DOHH2 (cell line): ENCODE measurements at regions not wholly inside any gene's neighbourhood (a gene's known extent, or its start where the extent isn't known, plus 50 kb on each side); places are given as distances from the start of the nearest gene placed in this dataset.
"Not testable (repeated sequence)": the region's sequence is repeated elsewhere in the genome, so short reads cannot be mapped to it uniquely, and the experiment has no call there.

Experiments
- H3F3A ChIP-seq: fragments of 200-600 bp; sonication (generic), shearing (Covaris generic); 2 replicates; pipeline ENCODE4 v1.6.0; 2016; ENCODE audit warnings: antibody characterized with exemption, mild to moderate bottlenecking; ENCODE audit not compliant: control insufficient read depth, insufficient read depth
- H3K27ac ChIP-seq: fragments of 200-600 bp; sonication (generic); 2 replicates; pipeline ENCODE4 v1.5.1; 2014; ENCODE audit warnings: low read depth, mild to moderate bottlenecking, low read length, moderate library complexity
- H3K27me3 ChIP-seq: fragments of 200-600 bp; sonication (generic); 2 replicates; pipeline ENCODE4 v1.6.1; 2014; ENCODE audit warnings: mild to moderate bottlenecking, low read length, mixed read lengths; ENCODE audit not compliant: control insufficient read depth
- H3K36me3 ChIP-seq: fragments of 200-600 bp; sonication (generic); 2 replicates; pipeline ENCODE4 v1.6.1; 2014; ENCODE audit warnings: mild to moderate bottlenecking, low read length, moderate library complexity, mixed read lengths; ENCODE audit not compliant: control insufficient read depth
- H3K4me1 ChIP-seq: fragments of 200-600 bp; sonication (generic); 2 replicates; pipeline ENCODE4 v1.6.1; 2014; ENCODE audit warnings: mild to moderate bottlenecking, low read length, mixed read lengths; ENCODE audit not compliant: control insufficient read depth
- H3K4me2 ChIP-seq: fragments of 200-600 bp; sonication (generic); 2 replicates; pipeline ENCODE4 v1.6.0; 2014; ENCODE audit warnings: mild to moderate bottlenecking, low read length, moderate library complexity
- H3K4me3 ChIP-seq: fragments of 200-600 bp; sonication (generic); 2 replicates; pipeline ENCODE4 v1.5.1; 2014; ENCODE audit warnings: mild to moderate bottlenecking, low read length, mixed read lengths
- H3K79me2 ChIP-seq: fragments of 200-600 bp; sonication (generic); 2 replicates; pipeline ENCODE4 v1.6.1; 2014; ENCODE audit warnings: mild to moderate bottlenecking, low read length, mixed read lengths; ENCODE audit not compliant: control insufficient read depth
- H3K9me2 ChIP-seq: fragments of 200-600 bp; sonication (generic); replicated peaks from 2 replicates; pipeline ENCODE4 v1.6.1; 2014; ENCODE audit warnings: mild to moderate bottlenecking, low read length, mixed read lengths; ENCODE audit not compliant: control insufficient read depth
- H3K9me3 ChIP-seq: fragments of 200-600 bp; sonication (generic); 2 replicates; pipeline ENCODE4 v1.6.1; 2014; ENCODE audit warnings: antibody characterized with exemption, low read length, mixed read lengths; ENCODE audit not compliant: control insufficient read depth, insufficient read depth
- H4K20me1 ChIP-seq: fragments of 200-600 bp; sonication (generic); 2 replicates; pipeline ENCODE4 v1.6.0; 2014; ENCODE audit warnings: low read depth, mild to moderate bottlenecking, antibody characterized with exemption, low read length, moderate library complexity; ENCODE audit not compliant: control insufficient read depth, insufficient read depth
- EZH2phosphoT487 ChIP-seq: fragments of 200-600 bp; sonication (generic); IDR thresholded peaks from 2 replicates; pipeline ENCODE4 v1.6.1; 2017; ENCODE audit warnings: borderline replicate concordance, mild to moderate bottlenecking, antibody characterized with exemption, low read length, moderate library complexity, mixed read lengths
- TF ChIP-seq, protein P1 (sequence below): fragments of 200-600 bp; sonication (generic); IDR thresholded peaks from one replicate; pipeline ENCODE4 v1.5.1; 2014; ENCODE audit warnings: antibody characterized with exemption, mild to moderate bottlenecking, low read depth, low read length; ENCODE audit not compliant: poor library complexity, severe bottlenecking

DNA sequence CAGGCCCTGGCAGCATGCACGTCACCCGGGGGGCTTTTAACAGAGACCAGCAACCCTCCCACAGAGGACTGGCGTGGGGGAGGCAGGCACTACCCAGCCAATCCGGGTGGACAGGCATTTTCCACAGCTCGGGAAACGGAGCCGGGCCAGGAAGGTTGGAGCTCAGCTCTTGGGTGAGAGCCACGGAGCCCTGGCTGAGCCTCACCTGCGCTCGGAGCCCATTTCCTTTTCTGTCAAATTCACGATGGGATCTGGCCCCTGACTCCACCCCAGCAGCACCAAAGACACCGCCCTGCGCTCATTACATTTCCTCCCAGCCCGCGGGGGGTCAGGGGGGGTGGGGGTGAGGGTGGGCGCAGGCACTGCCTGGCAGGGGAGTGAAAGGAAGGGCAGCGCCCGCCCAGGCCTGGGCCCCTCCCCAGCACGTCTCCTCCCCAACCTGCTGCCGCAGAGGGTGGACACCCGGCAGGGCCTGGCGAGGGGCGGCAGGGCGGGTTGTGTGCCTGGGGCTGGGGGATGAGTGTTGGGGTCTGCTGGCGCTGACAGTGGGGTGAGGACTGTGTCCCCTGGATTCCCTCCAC, 145.4 kb downstream of the LAT start:
- not testable (repeated sequence) for H3K4me3 ChIP-seq, H3F3A ChIP-seq, H3K79me2 ChIP-seq, H3K27ac ChIP-seq, H3K4me2 ChIP-seq, H3K4me1 ChIP-seq, H3K27me3 ChIP-seq, H3K9me2 ChIP-seq, H4K20me1 ChIP-seq, H3K36me3 ChIP-seq, H3K9me3 ChIP-seq

DNA sequence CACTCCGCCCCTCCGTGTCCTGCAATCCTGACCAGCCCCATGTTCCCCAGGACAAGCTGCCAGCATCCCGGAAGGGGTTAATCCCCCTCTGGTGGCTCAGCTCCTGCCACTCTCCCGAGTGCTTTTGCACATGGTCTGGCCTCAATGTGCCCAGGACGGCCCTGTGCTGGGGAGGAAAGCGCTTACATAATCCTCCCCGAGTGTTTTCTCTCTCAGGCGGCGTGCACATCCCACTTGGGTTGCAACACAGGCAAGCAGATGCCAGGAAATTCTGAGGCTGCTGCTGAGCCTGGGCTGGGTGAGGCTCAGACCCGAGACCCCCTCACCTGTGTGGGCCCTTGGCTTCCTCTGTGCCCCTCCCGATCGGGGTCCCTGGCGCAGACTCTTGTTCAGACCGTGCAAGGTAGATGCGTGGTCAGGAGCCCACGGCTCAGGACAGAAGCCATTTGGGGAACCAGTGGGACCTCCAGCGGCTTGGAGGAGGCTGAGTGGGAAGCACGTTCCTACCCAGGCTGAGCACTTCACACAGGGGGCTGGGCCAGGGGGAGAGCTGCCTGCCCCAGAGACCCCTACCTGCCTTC, 144.7 kb downstream of the LAT start:
- not testable (repeated sequence) for H3K27ac ChIP-seq, H3K27me3 ChIP-seq, H3K9me3 ChIP-seq, H3K79me2 ChIP-seq, H3F3A ChIP-seq, H4K20me1 ChIP-seq, H3K4me2 ChIP-seq, H3K4me3 ChIP-seq, H3K4me1 ChIP-seq, H3K36me3 ChIP-seq, H3K9me2 ChIP-seq

DNA sequence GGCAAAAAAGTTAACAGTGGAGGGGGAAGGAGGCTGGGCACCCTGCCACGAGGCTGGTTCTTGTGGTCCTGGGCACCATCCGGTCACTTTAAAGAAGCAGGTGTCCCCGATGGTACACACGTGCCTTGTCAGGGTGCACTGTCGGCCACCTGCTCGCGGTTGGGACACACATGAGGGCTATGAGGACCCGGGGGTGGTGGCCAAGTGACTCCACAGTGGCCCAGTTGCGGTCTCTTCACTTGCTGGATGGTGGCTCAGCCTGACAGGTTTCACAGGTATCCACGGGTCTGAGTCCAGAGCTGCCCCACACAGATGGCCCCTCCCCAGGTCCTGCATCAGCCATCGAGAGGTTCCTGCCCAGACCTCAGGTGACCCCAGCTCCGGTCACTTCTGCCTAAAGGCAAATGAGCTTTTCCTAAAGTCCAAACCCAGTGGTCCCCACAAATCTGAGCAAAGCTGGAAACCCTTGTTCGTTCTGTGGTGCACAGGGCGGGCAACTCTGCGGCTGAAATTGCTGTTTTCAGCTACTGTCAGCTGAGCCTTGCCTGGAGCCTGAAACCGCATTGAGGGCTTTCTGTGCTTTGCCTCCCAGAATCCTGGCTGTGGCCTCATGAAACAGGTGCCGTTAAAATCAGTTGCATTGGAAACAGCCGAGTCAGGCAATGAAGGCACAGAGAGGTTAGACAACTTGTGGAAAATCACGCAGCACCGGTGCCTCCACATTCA, 144.0 kb downstream of the LAT start:
- H3K4me1 ChIP-seq, H3K27ac ChIP-seq, H3K4me2 ChIP-seq, H4K20me1 ChIP-seq, H3K79me2 ChIP-seq, H3F3A ChIP-seq, H3K4me3 ChIP-seq, H3K9me3 ChIP-seq, H3K9me2 ChIP-seq, H3K27me3 ChIP-seq, H3K36me3 ChIP-seq: not testable (repeated sequence)

DNA sequence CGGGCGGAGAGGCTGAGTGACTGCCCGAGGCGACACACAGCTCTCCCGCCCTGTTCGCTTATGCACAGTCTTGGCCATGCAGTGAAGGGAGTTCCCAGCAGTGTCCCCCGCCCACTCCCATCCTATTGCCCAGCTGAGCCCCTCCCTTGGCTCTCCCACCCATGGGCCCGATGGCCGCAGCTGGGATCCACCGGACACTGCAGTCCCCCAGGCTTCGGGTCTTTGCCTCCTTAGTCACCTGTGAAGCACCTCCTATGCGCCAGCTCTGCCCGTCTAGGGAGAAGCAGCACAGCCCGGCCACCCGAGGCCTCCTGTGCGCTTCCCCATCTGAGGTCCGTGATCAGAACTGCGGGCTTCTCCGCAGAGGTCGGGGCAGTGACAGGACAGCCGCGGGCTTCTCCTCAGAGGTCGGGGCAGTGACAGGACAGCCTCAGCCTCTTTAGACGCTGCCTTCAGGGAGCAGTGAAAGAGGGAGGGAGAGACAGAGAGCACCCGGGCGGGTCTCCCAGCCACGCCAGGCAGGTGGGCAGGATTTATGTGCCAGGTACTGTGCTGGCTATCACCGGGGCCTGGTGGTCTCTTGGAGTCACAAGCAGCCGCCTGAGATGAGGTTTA, 143.1 kb downstream of the LAT start:
- H3F3A ChIP-seq, H3K27me3 ChIP-seq, H3K36me3 ChIP-seq, H3K27ac ChIP-seq, H3K79me2 ChIP-seq, H3K9me2 ChIP-seq, H4K20me1 ChIP-seq, H3K9me3 ChIP-seq, H3K4me2 ChIP-seq, H3K4me1 ChIP-seq, H3K4me3 ChIP-seq: not testable (repeated sequence)

DNA sequence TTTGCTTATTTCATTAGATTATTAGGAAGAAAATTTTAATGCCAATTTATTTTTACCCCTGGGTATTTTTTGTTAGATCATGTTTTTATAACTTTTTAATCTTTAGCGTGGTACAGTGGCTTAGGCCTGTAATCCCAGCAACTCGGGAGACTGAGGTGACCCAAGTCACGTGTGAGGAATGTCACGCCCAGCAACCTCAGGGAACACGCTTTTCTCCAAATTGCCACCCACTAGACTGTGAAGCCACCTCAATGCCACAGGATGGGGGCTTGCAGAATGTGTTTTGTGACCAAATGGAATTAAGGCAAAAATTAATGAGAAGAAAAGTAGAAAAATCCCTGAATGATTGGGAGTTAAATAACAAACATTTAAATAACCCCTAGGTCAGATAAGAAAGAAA, 141.8 kb downstream of the LAT start:
- Histone ChIP-seq H3K79me2 (no peaks in the 10 kb centered on the region), H4K20me1 (no peaks in the 10 kb centered on the region), H3K4me1 (no peaks in the 10 kb centered on the region), H3F3A (no peaks in the 10 kb centered on the region), H3K9me3 (no peaks in the 10 kb centered on the region), H3K4me2 (no peak overlapping the region), H3K4me3 (no peak overlapping the region), H3K27me3 (no peaks in the 10 kb centered on the region), H3K9me2 (no peaks in the 10 kb centered on the region), H3K36me3 (no peaks in the 10 kb centered on the region), H3K27ac (no peak overlapping the region)
- TF ChIP-seq, protein P1, sequence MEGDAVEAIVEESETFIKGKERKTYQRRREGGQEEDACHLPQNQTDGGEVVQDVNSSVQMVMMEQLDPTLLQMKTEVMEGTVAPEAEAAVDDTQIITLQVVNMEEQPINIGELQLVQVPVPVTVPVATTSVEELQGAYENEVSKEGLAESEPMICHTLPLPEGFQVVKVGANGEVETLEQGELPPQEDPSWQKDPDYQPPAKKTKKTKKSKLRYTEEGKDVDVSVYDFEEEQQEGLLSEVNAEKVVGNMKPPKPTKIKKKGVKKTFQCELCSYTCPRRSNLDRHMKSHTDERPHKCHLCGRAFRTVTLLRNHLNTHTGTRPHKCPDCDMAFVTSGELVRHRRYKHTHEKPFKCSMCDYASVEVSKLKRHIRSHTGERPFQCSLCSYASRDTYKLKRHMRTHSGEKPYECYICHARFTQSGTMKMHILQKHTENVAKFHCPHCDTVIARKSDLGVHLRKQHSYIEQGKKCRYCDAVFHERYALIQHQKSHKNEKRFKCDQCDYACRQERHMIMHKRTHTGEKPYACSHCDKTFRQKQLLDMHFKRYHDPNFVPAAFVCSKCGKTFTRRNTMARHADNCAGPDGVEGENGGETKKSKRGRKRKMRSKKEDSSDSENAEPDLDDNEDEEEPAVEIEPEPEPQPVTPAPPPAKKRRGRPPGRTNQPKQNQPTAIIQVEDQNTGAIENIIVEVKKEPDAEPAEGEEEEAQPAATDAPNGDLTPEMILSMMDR, result no peak
- no peak for TF ChIP-seq EZH2phosphoT487
